HCT116 (cell line): ENCODE measurements at regions not wholly inside any gene's neighbourhood (a gene's known extent, or its start where the extent isn't known, plus 50 kb on each side); places are given as distances from the start of the nearest gene placed in this dataset.

ENCODE experiments used
- ATAC-seq: fragments of 200-7000 bp; cut with Tn5 transposase; 2 replicates; pipeline ENCODE4 v1.9.1; 2020; ENCODE audit warnings: mild to moderate bottlenecking, moderate library complexity
- BruUV-seq: library from RNA; stranded (reverse); fragments of 400-500 nt; replicated peaks from 2 replicates; lab custom pipeline; 2021; lab: Mats Ljungman, UMichigan
- CTCF ChIA-PET: fragments of 300-600 bp; sonication (Branson Sonifier 250); formaldehyde crosslinking; loops from one replicate; lab custom pipeline; 2021; ENCODE audit warnings: antibody characterized with exemption; lab: Charles Lee
- POLR2A ChIA-PET: fragments of 300-600, 350-600 bp; sonication (Branson Sonifier 250); formaldehyde crosslinking; loops from one replicate; lab custom pipeline; 2021; ENCODE audit warnings: antibody characterized with exemption; lab: Charles Lee
- RAD21 ChIA-PET, 2 experiments: fragments of 300-600 bp; sonication (Branson Sonifier 250); formaldehyde crosslinking; loops; one replicate each; lab custom pipeline; 2023; ENCODE audit warnings: low total read pairs in 2 of 2; ENCODE audit not compliant: uncharacterized antibody in 2 of 2, unreplicated experiment in 2 of 2, low non-redundant PET in 1 of 2; lab: Charles Lee
- DNase-seq: peaks from one replicate; pipeline ENCODE4 v3.0.0-alpha.2; 2010; ENCODE audit warnings: low read depth, low spot score
- H2AFZ ChIP-seq: fragments of 200-600 bp; shearing (Covaris generic), sonication (generic); 2 replicates; pipeline ENCODE4 v1.6.1; 2017; ENCODE audit warnings: low read depth, mixed run types, mixed read lengths, antibody characterized with exemption, low read length; ENCODE audit not compliant: poor library complexity, severe bottlenecking
- H3K27ac ChIP-seq: 2 replicates; pipeline ENCODE4 v1.5.1; 2012; ENCODE audit warnings: low read depth, low read length
- H3K27me3 ChIP-seq: fragments of 200-600 bp; sonication (generic); 2 replicates; pipeline ENCODE4 v1.6.1; 2016; ENCODE audit warnings: mixed run types, low read length, mixed read lengths; ENCODE audit not compliant: insufficient read depth
- H3K36me3 ChIP-seq, 2 experiments: fragments of 200-500 bp in 1 of 2; fragments of 200-600 bp in 1 of 2; sonication (Bioruptor generic) in 1 of 2; sonication (generic) in 1 of 2; 2 replicates each; pipeline versions ENCODE4 v1.5.1 to v1.6.1; 2014 to 2016; ENCODE audit warnings: low read length in 2 of 2, inconsistent platforms in 1 of 2, mixed read lengths in 1 of 2, mixed run types in 1 of 2; ENCODE audit not compliant: insufficient read depth in 2 of 2, control insufficient read depth in 1 of 2
- H3K4me1 ChIP-seq, 2 experiments: fragments of 200-600 bp in 1 of 2; sonication (generic) in 1 of 2; 2 replicates each; pipeline versions ENCODE4 v1.5.1 to v1.6.1; 2012 to 2017; ENCODE audit warnings: low read length in 2 of 2, inconsistent platforms in 1 of 2, mild to moderate bottlenecking in 1 of 2, mixed read lengths in 1 of 2, mixed run types in 1 of 2, moderate library complexity in 1 of 2; ENCODE audit not compliant: insufficient read depth in 2 of 2, control insufficient read depth in 1 of 2
- H3K4me2 ChIP-seq: fragments of 200-600 bp; sonication (generic); 2 replicates; pipeline ENCODE4 v1.6.1; 2017; ENCODE audit warnings: mixed run types, low read length, mixed read lengths
- H3K4me3 ChIP-seq, 2 experiments: fragments of 200-600 bp in 1 of 2; sonication (generic) in 1 of 2; replicated peaks in 1 of 2; 2 replicates each; pipeline ENCODE4 v1.5.1; 2011 to 2016; ENCODE audit warnings: low read length in 2 of 2, control low read depth in 1 of 2, low read depth in 1 of 2, mild to moderate bottlenecking in 1 of 2, mixed read lengths in 1 of 2, mixed run types in 1 of 2
- H3K79me2 ChIP-seq: fragments of 200-600 bp; sonication (generic); 2 replicates; pipeline ENCODE4 v1.6.1; 2017; ENCODE audit warnings: mild to moderate bottlenecking, mixed run types, low read length, moderate library complexity, mixed read lengths; ENCODE audit not compliant: insufficient read depth
- H3K9ac ChIP-seq: fragments of 200-600 bp; sonication (generic); 2 replicates; pipeline ENCODE4 v1.6.1; 2016; ENCODE audit warnings: low read length, mixed read lengths
- H3K9me2 ChIP-seq: fragments of 200-600 bp; sonication (generic), shearing (Covaris generic); 2 replicates; pipeline ENCODE4 v1.6.1; 2017; ENCODE audit warnings: mixed run types, mild to moderate bottlenecking, moderate library complexity; ENCODE audit not compliant: insufficient read depth
- H3K9me3 ChIP-seq, 2 experiments: fragments of 200-500 bp in 1 of 2; fragments of 200-600 bp in 1 of 2; sonication (Bioruptor generic) in 1 of 2; sonication (generic) in 1 of 2; 2 replicates each; pipeline ENCODE4 v1.6.1; 2014 to 2017; ENCODE audit warnings: low read length in 2 of 2, mixed read lengths in 2 of 2, inconsistent platforms in 1 of 2, low read depth in 1 of 2, mild to moderate bottlenecking in 1 of 2, mixed run types in 1 of 2, moderate library complexity in 1 of 2; ENCODE audit not compliant: control insufficient read depth in 1 of 2, insufficient read depth in 1 of 2
- H4K20me1 ChIP-seq: fragments of 200-600 bp; sonication (generic), shearing (Covaris generic); 2 replicates; pipeline ENCODE4 v1.6.1; 2017; ENCODE audit warnings: mixed run types, mild to moderate bottlenecking, moderate library complexity; ENCODE audit not compliant: insufficient read depth
- CBX3 ChIP-seq: IDR thresholded peaks from 2 replicates; pipeline ENCODE4 v1.6.1; 2012; ENCODE audit warnings: low read depth
- EGR1 ChIP-seq: IDR thresholded peaks from 2 replicates; pipeline ENCODE4 v1.6.1; 2012; ENCODE audit warnings: low read depth
- ELF1 ChIP-seq: IDR thresholded peaks from 2 replicates; pipeline ENCODE4 v1.6.1; 2012; ENCODE audit warnings: low read depth, borderline replicate concordance
- EZH2phosphoT487 ChIP-seq: fragments of 200-600 bp; IDR thresholded peaks from 2 replicates; pipeline ENCODE4 v1.6.1; 2018; ENCODE audit warnings: antibody characterized with exemption, borderline replicate concordance
- FOSL1 ChIP-seq: IDR thresholded peaks from 2 replicates; pipeline ENCODE4 v1.6.1; 2012; ENCODE audit warnings: low read depth
- RAD21 ChIP-seq: IDR thresholded peaks from 2 replicates; pipeline ENCODE4 v1.6.1; 2012; ENCODE audit warnings: low read depth, mild to moderate bottlenecking
- SIN3A ChIP-seq: IDR thresholded peaks from 2 replicates; pipeline ENCODE4 v1.6.1; 2012; ENCODE audit warnings: low read depth
- SP1 ChIP-seq: IDR thresholded peaks from 2 replicates; pipeline ENCODE4 v1.6.1; 2012; ENCODE audit warnings: low read depth
- SRF ChIP-seq: IDR thresholded peaks from 2 replicates; pipeline ENCODE4 v1.6.1; 2012; ENCODE audit warnings: low read depth
- ZFX ChIP-seq: fragments of 450-650 bp; IDR thresholded peaks from 2 replicates; pipeline ENCODE4 v1.6.1; 2017
- ZNF274 ChIP-seq: fragments of 200-500 bp; sonication (Bioruptor generic); IDR thresholded peaks from 2 replicates; pipeline ENCODE4 v1.6.1; 2014; ENCODE audit warnings: mild to moderate bottlenecking, low read depth, low read length, inconsistent platforms
- intact Hi-C: fragments of 100-400 bp; cut with micrococcal nuclease; formaldehyde crosslinking; loops from 2 replicates; pipeline ENCODE4 v1.10.0; 2022
- TF ChIP-seq, protein P1 (sequence below): IDR thresholded peaks from 2 replicates; pipeline ENCODE4 v1.6.1; 2012

GRCh38 chr13:102933122-102933521 lies 87.3 kb downstream of the ERCC5 start:
- TF ChIP-seq SRF (no peak), FOSL1 (no peak), ZFX (no peak), ELF1 (no peak), ZNF274 (no peak), EZH2phosphoT487 (no peak), SIN3A (no peak)
- H3K79me2 ChIP-seq, result no peaks in the 10 kb centered on the region
- H3K9ac ChIP-seq, result no peak overlapping the region
- no peak for DNase-seq
- no peaks in the 10 kb centered on the region for H3K27me3 ChIP-seq
- no peaks in the 10 kb centered on the region for H3K36me3 ChIP-seq
- H3K9me2 ChIP-seq, result no peaks in the 10 kb centered on the region
- BruUV-seq, result no TSS peak
- ATAC-seq, result no peak
- H2AFZ ChIP-seq, result no peak overlapping the region
- intact Hi-C loops, result no loop called here
- H3K4me1 ChIP-seq, result no peaks in the 10 kb centered on the region
- H3K27ac ChIP-seq, result no peak overlapping the region
- POLR2A ChIA-PET, result no interaction called here
- no peak overlapping the region for H3K4me2 ChIP-seq
- no peak overlapping the region for H3K4me3 ChIP-seq
- CTCF ChIA-PET, result no interaction called here
- H3K9me3 ChIP-seq, result no peaks in the 10 kb centered on the region
- H4K20me1 ChIP-seq, result no peaks in the 10 kb centered on the region
- RAD21 ChIA-PET, result no interaction called here

DNA sequence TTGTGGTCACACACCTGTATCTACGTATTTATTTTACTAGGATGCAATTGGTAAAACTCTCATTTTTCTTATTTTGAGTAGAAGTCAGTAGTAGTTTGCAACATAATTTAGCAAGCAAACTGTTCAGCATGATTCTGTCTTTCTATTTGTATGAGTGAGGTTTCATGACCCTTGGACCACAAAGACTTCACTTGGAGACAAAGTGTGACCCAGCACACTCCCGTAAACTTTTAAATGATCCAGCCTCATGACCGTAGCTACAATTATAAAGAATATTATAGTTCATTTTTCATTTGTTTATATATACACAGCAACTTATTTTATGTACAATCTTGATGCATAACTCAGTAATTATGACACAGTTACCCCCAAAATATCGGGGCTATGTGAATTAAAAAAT lies 86.5 kb downstream of the ERCC5 start:
- CTCF ChIA-PET, result no interaction called here
- intact Hi-C loops, result no loop called here
- ATAC-seq, result no peak
- H4K20me1 ChIP-seq, result no peaks in the 10 kb centered on the region
- H3K27ac ChIP-seq, result no peak overlapping the region
- no peak for DNase-seq
- no peak overlapping the region for H3K4me3 ChIP-seq
- no peak overlapping the region for H2AFZ ChIP-seq
- POLR2A ChIA-PET, result no interaction called here
- H3K36me3 ChIP-seq, result no peaks in the 10 kb centered on the region
- no peaks in the 10 kb centered on the region; the same call in 1 of the 2 replicates for H3K27me3 ChIP-seq
- H3K9me2 ChIP-seq, result no peaks in the 10 kb centered on the region
- TF ChIP-seq CBX3, result no peak
- TF ChIP-seq EGR1, result no peak
- no peak for TF ChIP-seq SRF
- no peak for TF ChIP-seq FOSL1
- TF ChIP-seq, protein P1, sequence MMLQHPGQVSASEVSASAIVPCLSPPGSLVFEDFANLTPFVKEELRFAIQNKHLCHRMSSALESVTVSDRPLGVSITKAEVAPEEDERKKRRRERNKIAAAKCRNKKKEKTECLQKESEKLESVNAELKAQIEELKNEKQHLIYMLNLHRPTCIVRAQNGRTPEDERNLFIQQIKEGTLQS, result no peak
- TF ChIP-seq SP1, result no peak
- TF ChIP-seq RAD21, result no peak
- no peak overlapping the region for H3K9ac ChIP-seq
- no peaks in the 10 kb centered on the region for H3K9me3 ChIP-seq
- BruUV-seq, result no TSS peak
- RAD21 ChIA-PET, result no interaction called here
- no peak overlapping the region for H3K4me2 ChIP-seq
- H3K79me2 ChIP-seq, result no peaks in the 10 kb centered on the region
- H3K4me1 ChIP-seq, result no peaks in the 10 kb centered on the region
